ENCODE measurements at regions not wholly inside any gene's neighbourhood (a gene's known extent, or its start where the extent isn't known, plus 50 kb on each side); places are given as distances from the start of the nearest gene placed in this dataset.
"Not testable (repeated sequence)": the region's sequence is repeated elsewhere in the genome, so short reads cannot be mapped to it uniquely, and the experiment has no call there.

- TF ChIP-seq FOS (IDR thresholded peaks at IDR 0.05; ENCODE audit: borderline replicate concordance, extremely low read depth, insufficient read length); POLR2A (IDR thresholded peaks at IDR 0.05; ENCODE audit: low read depth, low read length): not testable (repeated sequence)
Measured at GRCh38 chr22:10723966-10724365, 4804.0 kb upstream of the OR11H1 start.

Measured in GM12878 (cell line).